Naive thymus-derived CD8-positive, alpha-beta T cell (primary cell): ENCODE measurements at regions not wholly inside any gene's neighbourhood (a gene's known extent, or its start where the extent isn't known, plus 50 kb on each side); places are given as distances from the start of the nearest gene placed in this dataset.

Source experiments
- ATAC-seq, 2 donors: fragments of 150-1000 bp; cut with Tn5 transposase in 1 of 2; sonication (Bioruptor Pico), chemical (Tn5 transposase) in 1 of 2; 1 replicate in 1 of 2; 2 replicates in 1 of 2; pipeline ENCODE4 v1.10.0; 2021; ENCODE audit warnings: mild to moderate bottlenecking in 2 of 2, moderate library complexity in 2 of 2
- POLR2A ChIA-PET: fragments of 350-600 bp; sonication (Branson Sonifier 250); formaldehyde crosslinking; loops from one replicate; lab custom pipeline; 2021; ENCODE audit warnings: antibody characterized with exemption; lab: Charles Lee
- DNase-seq, 10 donors: peaks; one replicate each; pipeline versions ENCODE4 v3.0.0 to v3.0.0-alpha.2; 2020 to 2022
- H3K27ac Mint-ChIP-seq, 10 donors: one replicate each; pipeline ENCODE4 v1.8.0; 2020 to 2022; ENCODE audit warnings: mild to moderate bottlenecking in 10 of 10, mixed read lengths in 10 of 10, moderate library complexity in 4 of 10, inconsistent platforms in 1 of 10
- H3K27me3 Mint-ChIP-seq, 5 donors: one replicate each; pipeline ENCODE4 v1.8.0; 2021 to 2022; ENCODE audit warnings: mixed read lengths in 5 of 5
- H3K36me3 Mint-ChIP-seq, 3 donors: one replicate each; pipeline ENCODE4 v1.8.0; 2020 to 2022; ENCODE audit warnings: mixed read lengths in 3 of 3, mild to moderate bottlenecking in 2 of 3, inconsistent platforms in 1 of 3
- H3K4me1 Mint-ChIP-seq, 4 donors: one replicate each; pipeline ENCODE4 v1.8.0; 2021 to 2022; ENCODE audit warnings: mixed read lengths in 4 of 4
- H3K4me3 Mint-ChIP-seq, 10 donors: one replicate each; pipeline ENCODE4 v1.8.0; 2020 to 2022; ENCODE audit warnings: mild to moderate bottlenecking in 10 of 10, mixed read lengths in 10 of 10, moderate library complexity in 6 of 10, inconsistent platforms in 1 of 10
- H3K9me3 Mint-ChIP-seq, 9 donors: one replicate each; pipeline ENCODE4 v1.8.0; 2020 to 2022; ENCODE audit warnings: mixed read lengths in 9 of 9, mild to moderate bottlenecking in 3 of 9, inconsistent platforms in 1 of 9, moderate library complexity in 1 of 9

DNA sequence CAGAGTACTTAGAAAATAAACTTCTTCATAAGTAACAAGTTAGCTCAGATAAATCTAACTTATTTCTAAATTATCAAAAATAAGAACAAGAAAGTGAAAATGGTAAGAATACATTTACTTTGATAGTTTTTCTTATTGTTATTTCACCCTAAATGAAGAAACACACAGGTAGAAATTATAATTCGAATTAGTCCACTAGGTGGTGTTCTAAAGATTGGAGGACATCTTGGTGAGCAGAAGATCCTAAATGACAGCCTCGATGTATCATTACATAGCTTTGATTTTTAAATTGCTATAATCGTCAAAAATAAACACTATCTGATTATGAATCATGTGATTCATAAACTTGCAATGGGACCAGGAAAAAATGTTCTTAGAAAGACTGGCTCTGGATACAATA, 280.8 kb upstream of the UBE2E2 start:
- Mint-ChIP-seq H3K27ac (no peak overlapping the region), H3K4me3 (no peak overlapping the region), H3K27me3 (peaks cover 0 to 7% (median 0%) of the 10 kb centered on the region in 5 donors), H3K36me3 (no peaks in the 10 kb centered on the region), H3K4me1 (no peaks in the 10 kb centered on the region), H3K9me3 (no peaks in the 10 kb centered on the region)
- POLR2A ChIA-PET, result no interaction called here
- ATAC-seq, result no peak
- no peak for DNase-seq

DNA sequence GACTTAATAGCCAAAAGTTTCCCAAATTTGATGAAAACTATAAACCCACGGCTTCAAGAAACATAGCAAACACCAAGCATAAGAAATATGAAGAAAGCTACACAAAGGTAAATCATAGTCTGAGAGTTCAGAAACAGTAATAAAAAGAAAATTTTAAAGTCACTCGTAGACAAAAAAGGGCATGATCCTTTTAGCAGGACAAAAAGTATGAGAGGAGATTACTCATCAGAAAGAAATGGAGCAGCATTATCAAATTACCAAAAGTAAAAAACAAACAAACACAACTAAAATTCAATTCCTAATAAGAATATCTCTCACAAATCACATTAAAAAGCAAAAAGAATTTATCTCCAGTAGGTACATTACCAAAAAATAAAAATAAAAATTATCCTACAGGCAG, 279.4 kb upstream of the UBE2E2 start:
- ATAC-seq (no peak), DNase-seq (no peak)
- Mint-ChIP-seq H3K9me3 (no peaks in the 10 kb centered on the region), H3K27ac (no peak overlapping the region), H3K36me3 (no peaks in the 10 kb centered on the region), H3K4me3 (no peak overlapping the region), H3K4me1 (no peaks in the 10 kb centered on the region), H3K27me3 (peaks cover 0 to 2% (median 0%) of the 10 kb centered on the region in 5 donors)
- POLR2A ChIA-PET, result no interaction called here

DNA sequence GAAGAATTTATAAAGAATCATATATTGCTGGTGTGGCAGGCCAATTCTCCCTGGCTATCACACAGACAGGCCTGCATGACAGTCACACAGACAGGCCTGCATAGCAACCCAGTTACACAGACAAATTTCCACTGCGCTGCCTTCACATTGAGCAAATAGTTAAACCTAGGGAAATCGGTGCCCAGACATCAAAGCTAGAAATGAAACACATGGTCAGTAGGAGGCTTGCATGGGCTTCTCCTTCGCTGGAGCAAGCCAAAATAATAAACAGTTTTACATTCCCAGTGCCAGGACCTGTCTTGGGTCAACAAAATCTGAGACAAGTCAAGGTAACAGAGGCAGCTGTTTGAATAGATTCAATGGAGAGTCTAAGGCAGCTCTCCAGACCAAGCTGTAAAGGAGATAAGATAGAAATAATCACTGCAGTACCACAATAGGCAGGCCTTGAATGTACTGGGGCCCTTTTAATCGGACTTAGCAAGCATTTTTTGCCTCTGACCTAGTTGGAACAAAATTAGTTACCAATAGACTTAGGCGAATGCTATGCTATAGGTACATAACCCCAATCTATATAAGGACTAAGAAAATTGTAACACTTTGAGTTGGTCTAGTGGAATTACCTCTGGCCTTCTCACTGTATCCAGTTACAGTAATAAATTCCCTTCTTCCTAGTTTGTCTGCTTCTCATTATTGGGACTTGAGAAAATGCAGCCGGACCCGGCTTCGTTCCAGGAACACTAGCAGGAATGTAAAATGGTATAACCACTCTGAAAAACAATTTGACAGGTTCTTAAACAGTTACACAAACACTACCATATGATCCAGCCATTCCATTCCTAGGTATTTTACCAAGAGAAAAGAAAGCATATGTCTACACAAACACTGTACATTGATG, 274.7 kb upstream of the UBE2E2 start:
- DNase-seq, result no peak
- Mint-ChIP-seq H3K27me3 (peaks cover 0 to under 1% (median 0%) of the 10 kb centered on the region in 5 donors), H3K36me3 (no peaks in the 10 kb centered on the region), H3K9me3 (no peaks in the 10 kb centered on the region), H3K4me1 (no peaks in the 10 kb centered on the region), H3K4me3 (no peak overlapping the region), H3K27ac (no peak overlapping the region)
- no peak for ATAC-seq
- POLR2A ChIA-PET, result no interaction called here

DNA sequence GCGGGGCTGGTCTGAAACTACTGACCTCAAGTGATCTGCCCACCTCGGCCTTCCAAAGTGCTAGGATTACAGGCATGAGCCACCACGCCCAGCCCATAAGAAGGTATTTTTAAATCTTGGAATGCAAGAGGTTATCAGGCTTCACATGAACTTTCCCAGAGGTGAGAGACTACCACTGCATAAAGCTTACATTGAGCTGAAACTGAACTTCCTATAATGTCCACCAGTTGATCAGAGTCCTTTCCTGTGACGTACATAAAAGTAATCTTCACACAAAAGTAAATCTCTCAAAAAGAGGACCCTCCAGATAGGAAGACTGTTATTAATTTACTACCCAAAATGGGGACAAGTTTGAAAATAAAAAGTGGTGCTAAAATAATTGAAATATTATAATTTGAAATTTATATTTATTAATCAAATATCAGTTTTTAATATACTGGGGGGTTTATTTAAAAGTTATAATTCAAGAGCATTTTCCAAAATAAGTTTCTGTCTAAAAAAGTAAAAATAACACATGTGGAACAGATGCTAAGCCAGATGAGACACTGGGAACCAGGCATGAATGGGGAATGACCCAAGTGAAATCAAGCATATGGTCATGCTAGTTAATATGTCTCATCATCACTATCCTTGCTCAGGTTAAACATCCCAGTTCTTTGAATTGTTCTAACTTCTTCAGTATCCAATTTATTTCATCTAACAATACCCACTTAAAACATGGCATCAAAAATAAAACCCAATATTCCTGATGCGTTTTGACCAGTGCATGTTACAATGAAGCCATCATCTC, 269.9 kb upstream of the UBE2E2 start:
- ATAC-seq, result no peak
- Mint-ChIP-seq H3K27ac (no peak overlapping the region), H3K36me3 (no peaks in the 10 kb centered on the region), H3K4me1 (no peaks in the 10 kb centered on the region), H3K9me3 (no peaks in the 10 kb centered on the region), H3K4me3 (no peak overlapping the region), H3K27me3 (no peaks in the 10 kb centered on the region)
- DNase-seq, result no peak
- POLR2A ChIA-PET, result no interaction called here

DNA sequence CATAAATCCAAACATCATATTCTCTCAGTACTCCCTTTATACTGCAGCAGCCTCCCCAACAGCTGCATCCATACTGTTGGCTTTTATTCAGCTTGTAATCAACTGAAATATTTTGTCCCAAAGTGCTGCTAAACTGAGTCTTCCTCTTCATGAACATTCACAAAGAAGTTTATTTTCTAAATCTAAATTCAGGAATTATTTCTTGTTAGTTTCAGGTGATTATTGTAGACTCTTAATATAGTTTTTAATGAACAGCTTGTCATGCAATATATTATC, 269.3 kb upstream of the UBE2E2 start:
- H3K4me3 Mint-ChIP-seq, result no peak overlapping the region
- no peak for ATAC-seq
- no peaks in the 10 kb centered on the region for H3K9me3 Mint-ChIP-seq
- H3K4me1 Mint-ChIP-seq, result no peaks in the 10 kb centered on the region
- POLR2A ChIA-PET, result no interaction called here
- no peaks in the 10 kb centered on the region for H3K36me3 Mint-ChIP-seq
- no peak overlapping the region for H3K27ac Mint-ChIP-seq
- no peaks in the 10 kb centered on the region for H3K27me3 Mint-ChIP-seq
- DNase-seq, result no peak

DNA sequence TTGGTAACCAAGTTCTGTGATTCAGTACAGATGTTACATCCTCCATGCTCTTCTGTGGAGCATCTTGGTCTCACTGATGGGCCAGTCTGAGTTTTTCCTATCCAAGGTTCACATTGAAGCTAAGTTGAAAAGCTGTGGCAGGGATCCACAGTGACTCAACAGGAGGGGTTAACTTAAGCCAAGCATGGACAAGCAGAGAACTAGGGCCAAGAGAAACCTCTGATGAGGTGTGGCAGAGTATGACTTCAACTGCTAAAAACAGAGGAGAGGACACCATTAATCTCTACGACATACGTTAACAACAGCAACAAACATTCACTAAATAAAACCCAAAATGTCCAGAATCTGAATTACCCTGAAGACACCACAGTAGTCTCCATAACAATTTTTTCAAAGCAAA, 268.1 kb upstream of the UBE2E2 start:
- H3K4me1 Mint-ChIP-seq, result no peaks in the 10 kb centered on the region
- H3K27me3 Mint-ChIP-seq, result no peaks in the 10 kb centered on the region
- ATAC-seq (no peak), DNase-seq (no peak)
- no peak overlapping the region for H3K4me3 Mint-ChIP-seq
- no peaks in the 10 kb centered on the region for H3K9me3 Mint-ChIP-seq
- no peak overlapping the region for H3K27ac Mint-ChIP-seq
- H3K36me3 Mint-ChIP-seq, result no peaks in the 10 kb centered on the region
- POLR2A ChIA-PET, result no interaction called here

DNA sequence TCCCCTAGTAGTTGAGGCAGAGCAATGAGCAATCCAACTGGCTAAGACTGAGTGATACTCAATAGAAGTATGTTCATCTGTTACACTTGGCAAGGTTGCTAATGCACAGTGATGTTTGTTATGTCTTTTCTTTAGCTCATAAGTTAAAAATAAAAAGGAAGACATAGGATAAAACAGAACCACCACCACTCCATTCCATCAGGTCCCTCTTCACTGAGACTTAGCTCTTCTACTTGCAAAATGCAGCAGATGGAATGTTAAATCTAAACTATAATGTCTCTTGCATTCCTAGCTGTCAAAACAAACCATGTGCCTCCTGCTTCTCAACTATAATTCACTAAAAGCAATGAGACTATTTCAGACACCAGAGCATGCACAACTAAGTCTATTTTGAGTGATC, 265.6 kb upstream of the UBE2E2 start:
- no peak for DNase-seq
- Mint-ChIP-seq H3K4me1 (no peaks in the 10 kb centered on the region), H3K36me3 (no peaks in the 10 kb centered on the region), H3K4me3 (no peak overlapping the region), H3K27ac (no peak overlapping the region), H3K27me3 (no peaks in the 10 kb centered on the region), H3K9me3 (peaks cover 0 to 6% (median 0%) of the 10 kb centered on the region in 9 donors)
- POLR2A ChIA-PET, result no interaction called here
- no peak for ATAC-seq

DNA sequence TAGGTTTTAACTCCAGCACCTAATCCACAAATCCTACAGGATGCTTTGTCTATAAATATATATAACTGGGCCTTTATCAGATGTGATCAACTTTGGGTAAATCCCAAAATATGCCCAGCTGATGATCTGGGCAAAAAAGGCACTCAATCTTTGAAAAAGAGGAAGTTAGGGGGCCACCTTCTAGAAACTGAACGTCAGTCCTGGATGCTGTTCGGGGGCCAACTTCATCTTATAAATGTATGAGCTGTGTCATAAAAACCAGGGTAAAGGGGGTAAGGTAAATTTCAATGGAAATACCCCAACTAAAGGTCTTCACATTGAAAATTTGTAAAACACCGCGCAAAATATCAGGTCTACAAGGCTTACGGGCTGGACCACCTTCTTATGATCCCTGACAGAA, 264.4 kb upstream of the UBE2E2 start:
- Mint-ChIP-seq H3K4me1 (no peaks in the 10 kb centered on the region), H3K9me3 (peaks cover 0 to 6% (median 0%) of the 10 kb centered on the region in 9 donors), H3K4me3 (no peak overlapping the region), H3K27ac (no peak overlapping the region), H3K27me3 (no peaks in the 10 kb centered on the region), H3K36me3 (no peaks in the 10 kb centered on the region)
- ATAC-seq, result no peak
- no peak for DNase-seq
- POLR2A ChIA-PET, result no interaction called here

DNA sequence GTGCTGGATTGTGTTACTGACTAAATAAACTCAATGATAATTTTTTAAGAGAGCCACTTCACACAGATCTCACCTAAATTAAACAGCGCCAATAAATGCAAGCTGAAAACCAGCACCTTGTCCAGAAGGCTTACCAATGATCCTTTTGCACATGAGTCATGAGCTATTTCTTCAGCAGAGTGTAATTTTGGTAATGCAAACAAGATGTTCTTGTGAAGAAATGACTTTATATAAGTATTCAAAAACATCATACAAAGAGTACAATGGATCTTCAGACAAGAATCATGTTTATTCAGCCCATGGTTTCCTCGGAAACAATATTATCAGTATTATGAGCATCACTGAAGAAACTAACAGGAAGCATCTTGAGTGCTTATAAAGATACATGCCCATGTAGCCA, 263.8 kb upstream of the UBE2E2 start:
- POLR2A ChIA-PET, result no interaction called here
- Mint-ChIP-seq H3K4me1 (no peaks in the 10 kb centered on the region), H3K36me3 (no peaks in the 10 kb centered on the region), H3K27me3 (no peaks in the 10 kb centered on the region), H3K9me3 (peaks cover 0 to 6% (median 0%) of the 10 kb centered on the region in 9 donors), H3K27ac (no peak overlapping the region), H3K4me3 (no peak overlapping the region)
- DNase-seq (no peak), ATAC-seq (no peak)

DNA sequence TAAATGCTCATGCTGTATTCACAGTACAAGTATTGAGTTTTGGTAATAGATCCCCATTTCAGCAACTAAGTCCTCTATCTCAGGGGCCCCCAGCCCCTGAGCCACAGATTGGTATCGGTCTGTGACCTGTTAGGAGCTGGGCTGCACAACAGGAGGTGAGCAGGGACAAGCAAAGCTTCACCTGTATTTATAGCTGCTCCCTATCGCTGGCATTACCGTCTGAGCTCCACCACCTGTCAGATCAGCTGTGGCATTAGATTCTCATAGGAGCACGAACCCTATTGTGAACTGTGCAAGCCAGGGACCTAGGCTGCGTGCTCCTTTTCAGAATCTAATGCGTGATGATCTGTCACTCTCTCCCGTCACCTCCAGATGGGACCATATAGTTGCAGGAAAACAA, 262.8 kb upstream of the UBE2E2 start:
- Mint-ChIP-seq H3K36me3 (no peaks in the 10 kb centered on the region), H3K9me3 (peaks cover 0 to 6% (median 0%) of the 10 kb centered on the region in 9 donors), H3K4me3 (no peak overlapping the region), H3K4me1 (no peaks in the 10 kb centered on the region), H3K27ac (no peak overlapping the region), H3K27me3 (no peaks in the 10 kb centered on the region)
- ATAC-seq, result no peak
- no peak for DNase-seq
- POLR2A ChIA-PET, result no interaction called here

DNA sequence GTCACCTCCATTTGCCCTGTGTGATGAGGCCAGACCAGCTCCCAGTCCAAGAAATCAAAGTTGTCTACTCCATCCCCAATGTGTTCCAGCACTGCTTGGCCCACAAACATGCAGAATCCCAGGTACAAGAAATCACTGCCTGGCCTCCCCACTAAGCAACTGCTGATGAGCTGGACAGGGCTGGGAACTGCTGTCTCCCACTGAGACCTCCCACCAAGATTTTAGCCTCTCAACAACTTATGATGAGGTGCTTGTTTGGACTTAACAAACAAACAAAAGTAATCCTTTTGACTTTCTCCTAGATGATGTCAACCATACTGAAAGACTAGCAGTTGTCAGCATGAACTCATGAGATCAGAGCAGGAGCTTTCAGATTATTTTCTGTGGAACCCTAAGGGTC, 260.1 kb upstream of the UBE2E2 start:
- H3K9me3 Mint-ChIP-seq, result peaks cover 0 to 6% (median 0%) of the 10 kb centered on the region in 9 donors
- no peak for ATAC-seq
- POLR2A ChIA-PET, result no interaction called here
- H3K27ac Mint-ChIP-seq, result no peak overlapping the region
- DNase-seq, result no peak
- H3K27me3 Mint-ChIP-seq, result no peaks in the 10 kb centered on the region
- no peak overlapping the region for H3K4me3 Mint-ChIP-seq
- no peaks in the 10 kb centered on the region for H3K4me1 Mint-ChIP-seq
- no peaks in the 10 kb centered on the region for H3K36me3 Mint-ChIP-seq

DNA sequence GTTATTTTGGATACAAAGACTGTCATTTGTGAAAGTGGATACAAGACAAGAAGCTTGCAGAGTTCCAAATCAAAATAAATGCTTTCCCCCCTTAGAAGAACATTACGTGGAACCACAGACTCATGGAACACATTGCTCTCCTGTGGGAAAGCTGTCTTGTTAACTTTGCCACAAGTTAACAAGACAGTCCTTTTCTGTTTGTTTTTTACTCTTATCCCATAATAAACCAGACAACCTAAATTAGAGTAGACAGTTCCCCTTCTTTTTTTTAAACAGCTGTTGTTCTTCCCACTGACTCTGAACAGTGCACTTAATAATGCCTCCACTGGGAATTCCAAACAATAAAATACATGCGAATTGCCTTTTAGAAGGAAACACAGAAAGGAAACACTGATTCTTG, 255.3 kb upstream of the UBE2E2 start:
- no peak for DNase-seq
- H3K4me1 Mint-ChIP-seq, result no peaks in the 10 kb centered on the region
- peaks cover 0 to 6% (median under 1%) of the 10 kb centered on the region in 9 donors for H3K9me3 Mint-ChIP-seq
- H3K4me3 Mint-ChIP-seq, result no peak overlapping the region
- POLR2A ChIA-PET, result no interaction called here
- no peak for ATAC-seq
- H3K36me3 Mint-ChIP-seq, result no peaks in the 10 kb centered on the region
- no peaks in the 10 kb centered on the region for H3K27me3 Mint-ChIP-seq
- no peak overlapping the region for H3K27ac Mint-ChIP-seq

DNA sequence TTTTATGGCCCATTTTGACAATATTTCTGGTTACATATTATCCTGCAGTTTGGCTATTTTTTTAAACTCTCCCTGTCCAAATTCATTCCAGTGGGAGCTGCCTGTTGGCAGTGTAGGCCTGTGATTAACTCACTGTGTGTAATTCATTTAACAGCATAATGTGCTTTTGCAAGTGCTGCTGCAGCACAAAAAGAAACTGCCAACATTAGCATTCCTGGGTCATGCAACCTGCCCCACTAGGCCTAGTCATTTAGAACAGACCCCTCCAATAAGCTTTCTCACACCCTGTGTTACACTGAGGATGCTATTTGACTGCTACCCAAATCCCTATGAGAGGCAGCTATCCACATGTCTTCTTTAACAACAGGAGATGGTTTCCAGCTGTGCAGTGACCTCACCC, 251.2 kb upstream of the UBE2E2 start:
- H3K4me1 Mint-ChIP-seq, result no peaks in the 10 kb centered on the region
- POLR2A ChIA-PET, result no interaction called here
- H3K27me3 Mint-ChIP-seq, result no peaks in the 10 kb centered on the region
- no peaks in the 10 kb centered on the region for H3K36me3 Mint-ChIP-seq
- ATAC-seq (no peak), DNase-seq (no peak)
- H3K9me3 Mint-ChIP-seq, result peaks cover 0 to 11% (median 3%) of the 10 kb centered on the region in 9 donors
- no peak overlapping the region for H3K4me3 Mint-ChIP-seq
- H3K27ac Mint-ChIP-seq, result no peak overlapping the region
